Body of pancreas (tissue), 4 donors: ENCODE measurements at regions not wholly inside any gene's neighbourhood (a gene's known extent, or its start where the extent isn't known, plus 50 kb on each side); places are given as distances from the start of the nearest gene placed in this dataset.

ENCODE experiments used
- ATAC-seq: fragments of 150-250 bp; one replicate; pipeline ENCODE4 v1.9.1; 2016
- DNase-seq, 4 donors: peaks; one replicate each; pipeline ENCODE4 v3.0.0-alpha.2; 2019
- H3K27ac ChIP-seq, 4 donors: fragments of 200-600 bp; sonication (generic); 1 replicate in 3 of 4; 2 replicates in 1 of 4; pipeline versions ENCODE4 v1.5.1 to v1.6.1; 2016 to 2019; ENCODE audit warnings: mild to moderate bottlenecking in 1 of 4, mixed read lengths in 1 of 4, moderate library complexity in 1 of 4
- H3K27me3 ChIP-seq, 2 donors: fragments of 200-600 bp; sonication (generic); one replicate each; pipeline ENCODE4 v1.6.0; 2016; ENCODE audit warnings: mild to moderate bottlenecking in 1 of 2
- H3K36me3 ChIP-seq, 2 donors: fragments of 200-600 bp; sonication (generic); replicated peaks in 1 of 2; 2 replicates each; pipeline ENCODE4 v1.5.1; 2016; ENCODE audit warnings: low read depth in 2 of 2; ENCODE audit not compliant: insufficient read depth in 1 of 2
- H3K4me1 ChIP-seq: fragments of 200-600 bp; sonication (generic); one replicate; pipeline ENCODE4 v1.6.0; 2016
- H3K4me3 ChIP-seq, 2 donors: fragments of 200-600 bp; sonication (generic); 1 replicate in 1 of 2; 2 replicates in 1 of 2; pipeline ENCODE4 v1.5.1; 2016 to 2019
- H3K9me3 ChIP-seq, 3 donors: fragments of 200-600 bp; sonication (generic); 1 replicate in 2 of 3; 2 replicates in 1 of 3; pipeline ENCODE4 v1.5.1; 2016
- CTCF ChIP-seq, 7 experiments: fragments of 450-650 bp in 4 of 7; fragments of 200-600 bp in 3 of 7; sonication (generic) in 3 of 7; IDR thresholded peaks; one replicate each; pipeline ENCODE4 v1.5.1; 2016 to 2019; ENCODE audit warnings: antibody characterized with exemption in 7 of 7
- POLR2A ChIP-seq, 3 donors: fragments of 450-650 bp; IDR thresholded peaks; one replicate each; pipeline ENCODE4 v1.6.1; 2016; ENCODE audit warnings: antibody characterized with exemption in 3 of 3, mild to moderate bottlenecking in 2 of 3
- WGBS, 2 donors: methylation state at CpG; one replicate each; pipeline ENCODE4 v1.1.5; 2017; 5-methylcytosine and 5-hydroxymethylcytosine counted together
- intact Hi-C: fragments of 100-400 bp; cut with DNase I; formaldehyde crosslinking; loops from one replicate; pipeline ENCODE4 v1.15.1; 2023

- Histone ChIP-seq H3K4me3 (no peak overlapping the region), H3K4me1 (no peaks in the 10 kb centered on the region), H3K27ac (no peak overlapping the region), H3K27me3 (no peaks in the 10 kb centered on the region), H3K36me3 (no peaks in the 10 kb centered on the region), H3K9me3 (peaks cover 0 to 4% (median 0%) of the 10 kb centered on the region in 3 donors)
- DNase-seq (no peak), ATAC-seq (no peak)
- WGBS, 2 donors: 91 to 96% methylated on average over 1 of the region's 1 CpG
- intact Hi-C loops: no loop called here
- TF ChIP-seq CTCF (IDR thresholded peaks at IDR 0.05) (no peak), POLR2A (IDR thresholded peaks at IDR 0.05) (no peak)
These were observed 56.8 kb upstream of the IPO9 start for GRCh38 chr1:201772178-201772577.

- DNase-seq (no peak), ATAC-seq (no peak)
- no peaks in the 10 kb centered on the region for H3K27me3 ChIP-seq
- peaks cover 0 to 4% (median 0%) of the 10 kb centered on the region in 3 donors for H3K9me3 ChIP-seq
- TF ChIP-seq POLR2A (IDR thresholded peaks at IDR 0.05) (no peak), CTCF (IDR thresholded peaks at IDR 0.05) (no peak)
- no peaks in the 10 kb centered on the region for H3K4me1 ChIP-seq
- WGBS, 2 donors: 79 to 82% methylated on average over 4 of the region's 4 CpGs
- intact Hi-C loops: no loop called here
- no peaks in the 10 kb centered on the region for H3K36me3 ChIP-seq
- H3K27ac ChIP-seq: no peak overlapping the region
- no peak overlapping the region for H3K4me3 ChIP-seq
These were observed 55.2 kb upstream of the IPO9 start for GRCh38 chr1:201773764-201774163.

- H3K27ac ChIP-seq: no peak overlapping the region
- H3K4me3 ChIP-seq: no peak overlapping the region
- ATAC-seq: no peak
- no peaks in the 10 kb centered on the region for H3K27me3 ChIP-seq
- H3K4me1 ChIP-seq: no peaks in the 10 kb centered on the region
- H3K36me3 ChIP-seq: no peaks in the 10 kb centered on the region
- peaks cover 0 to 4% (median 0%) of the 10 kb centered on the region in 3 donors for H3K9me3 ChIP-seq
- intact Hi-C loops: no loop called here
- no peak for TF ChIP-seq POLR2A (IDR thresholded peaks at IDR 0.05)
- 79 to 85% methylated on average over 4 of the region's 4 CpGs for WGBS, 2 donors
- DNase-seq: no peak
These were observed 54.6 kb upstream of the IPO9 start for GRCh38 chr1:201774224-201774982.

- WGBS, 2 donors: 89 to 92% methylated on average over 1 of the region's 1 CpG
- intact Hi-C loops: no loop called here
These were observed 54.0 kb upstream of the IPO9 start for GRCh38 chr1:201774983-201775344.

GRCh38 chr1:201775380-201775779 lies 53.6 kb upstream of the IPO9 start:
- Histone ChIP-seq H3K4me1 (no peaks in the 10 kb centered on the region), H3K36me3 (no peaks in the 10 kb centered on the region), H3K27me3 (no peaks in the 10 kb centered on the region), H3K27ac (no peak overlapping the region), H3K9me3 (peaks cover 0 to 4% (median 0%) of the 10 kb centered on the region in 3 donors), H3K4me3 (no peak overlapping the region)
- no peak for TF ChIP-seq CTCF (IDR thresholded peaks at IDR 0.05)
- TF ChIP-seq POLR2A (IDR thresholded peaks at IDR 0.05): no peak
- DNase-seq (no peak), ATAC-seq (no peak)
- WGBS, 2 donors: 83 to 85% methylated on average over 3 of the region's 3 CpGs
- intact Hi-C loops: no loop called here

More at GRCh38 chr1:201774983-201775344, 54.0 kb upstream of the IPO9 start:
- ATAC-seq (no peak), DNase-seq (no peak)
- TF ChIP-seq POLR2A (IDR thresholded peaks at IDR 0.05) (no peak), CTCF (IDR thresholded peaks at IDR 0.05) (no peak)
- H3K27me3 ChIP-seq: no peaks in the 10 kb centered on the region
- peaks cover 0 to 4% (median 0%) of the 10 kb centered on the region in 3 donors for H3K9me3 ChIP-seq
- no peak overlapping the region for H3K4me3 ChIP-seq
- H3K36me3 ChIP-seq: no peaks in the 10 kb centered on the region
- H3K4me1 ChIP-seq: no peaks in the 10 kb centered on the region
- no peak overlapping the region for H3K27ac ChIP-seq
